H1 (cell line): ENCODE measurements at regions not wholly inside any gene's neighbourhood (a gene's known extent, or its start where the extent isn't known, plus 50 kb on each side); places are given as distances from the start of the nearest gene placed in this dataset.

Source experiments
- EGR1 ChIP-seq: IDR thresholded peaks from 2 replicates; pipeline ENCODE4 v1.6.1; 2011; ENCODE audit warnings: low read depth, low read length, borderline replicate concordance
- EP300 ChIP-seq, 2 experiments: IDR thresholded peaks; 1 replicate in 1 of 2; 2 replicates in 1 of 2; pipeline ENCODE4 v1.6.1; 2011 to 2012; ENCODE audit warnings: low read depth in 2 of 2, low read length in 2 of 2, mild to moderate bottlenecking in 2 of 2, borderline replicate concordance in 1 of 2, inconsistent platforms in 1 of 2, moderate library complexity in 1 of 2
- POLR2AphosphoS5 ChIP-seq: IDR thresholded peaks from 2 replicates; pipeline ENCODE4 v1.6.1; 2011; ENCODE audit warnings: low read depth, low read length
- RFX5 ChIP-seq: IDR thresholded peaks from 2 replicates; pipeline ENCODE4 v1.6.1; 2011; ENCODE audit warnings: low read depth, low read length, improper control_type of control experiment, borderline replicate concordance
- SUZ12 ChIP-seq: fragments of 200-600 bp; sonication (generic); IDR thresholded peaks from 2 replicates; pipeline ENCODE4 v1.6.1; 2012; ENCODE audit warnings: mild to moderate bottlenecking, inconsistent platforms, low read length, moderate library complexity, mixed read lengths
- TAF1 ChIP-seq: IDR thresholded peaks from 2 replicates; pipeline ENCODE4 v1.6.1; 2011; ENCODE audit warnings: mild to moderate bottlenecking, low read depth, low read length
- TF ChIP-seq, protein P1 (sequence below): fragments of 300-600 bp; sonication (generic); IDR thresholded peaks from 2 replicates; pipeline ENCODE4 v1.7.1; 2012; ENCODE audit warnings: low read length, moderate library complexity, mild to moderate bottlenecking, inconsistent platforms; ENCODE audit not compliant: insufficient replicate concordance
- TF ChIP-seq, protein P2 (sequence below): IDR thresholded peaks from 2 replicates; pipeline ENCODE4 v1.6.1; 2011; ENCODE audit warnings: low read length, improper control_type of control experiment
- TF ChIP-seq, protein P3 (sequence below): IDR thresholded peaks from 2 replicates; pipeline ENCODE4 v1.6.1; 2012; ENCODE audit warnings: low read length, inconsistent platforms

DNA sequence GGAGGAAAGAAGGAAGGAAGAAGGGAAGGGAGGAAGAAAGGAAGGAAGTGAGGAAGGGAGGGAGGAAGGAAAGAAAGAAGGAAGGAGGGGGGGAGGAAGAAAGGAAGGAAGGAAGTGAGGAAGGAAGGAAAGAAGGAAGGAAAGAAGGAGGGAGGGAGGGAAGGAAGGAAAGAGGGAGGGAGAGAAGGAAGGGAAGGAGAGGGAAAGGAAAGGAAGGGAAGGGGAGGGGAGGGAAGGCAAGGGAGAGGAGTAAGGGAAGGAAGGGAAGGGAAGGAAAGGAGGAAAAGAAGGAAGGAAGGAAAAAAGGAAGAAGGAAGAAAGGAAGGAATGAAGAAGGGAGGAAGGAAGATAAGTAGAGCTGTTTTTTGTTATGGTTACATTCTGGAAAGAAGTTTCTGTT lies 141.2 kb downstream of the LRRC3B start (continued):
- TF ChIP-seq, protein P1, sequence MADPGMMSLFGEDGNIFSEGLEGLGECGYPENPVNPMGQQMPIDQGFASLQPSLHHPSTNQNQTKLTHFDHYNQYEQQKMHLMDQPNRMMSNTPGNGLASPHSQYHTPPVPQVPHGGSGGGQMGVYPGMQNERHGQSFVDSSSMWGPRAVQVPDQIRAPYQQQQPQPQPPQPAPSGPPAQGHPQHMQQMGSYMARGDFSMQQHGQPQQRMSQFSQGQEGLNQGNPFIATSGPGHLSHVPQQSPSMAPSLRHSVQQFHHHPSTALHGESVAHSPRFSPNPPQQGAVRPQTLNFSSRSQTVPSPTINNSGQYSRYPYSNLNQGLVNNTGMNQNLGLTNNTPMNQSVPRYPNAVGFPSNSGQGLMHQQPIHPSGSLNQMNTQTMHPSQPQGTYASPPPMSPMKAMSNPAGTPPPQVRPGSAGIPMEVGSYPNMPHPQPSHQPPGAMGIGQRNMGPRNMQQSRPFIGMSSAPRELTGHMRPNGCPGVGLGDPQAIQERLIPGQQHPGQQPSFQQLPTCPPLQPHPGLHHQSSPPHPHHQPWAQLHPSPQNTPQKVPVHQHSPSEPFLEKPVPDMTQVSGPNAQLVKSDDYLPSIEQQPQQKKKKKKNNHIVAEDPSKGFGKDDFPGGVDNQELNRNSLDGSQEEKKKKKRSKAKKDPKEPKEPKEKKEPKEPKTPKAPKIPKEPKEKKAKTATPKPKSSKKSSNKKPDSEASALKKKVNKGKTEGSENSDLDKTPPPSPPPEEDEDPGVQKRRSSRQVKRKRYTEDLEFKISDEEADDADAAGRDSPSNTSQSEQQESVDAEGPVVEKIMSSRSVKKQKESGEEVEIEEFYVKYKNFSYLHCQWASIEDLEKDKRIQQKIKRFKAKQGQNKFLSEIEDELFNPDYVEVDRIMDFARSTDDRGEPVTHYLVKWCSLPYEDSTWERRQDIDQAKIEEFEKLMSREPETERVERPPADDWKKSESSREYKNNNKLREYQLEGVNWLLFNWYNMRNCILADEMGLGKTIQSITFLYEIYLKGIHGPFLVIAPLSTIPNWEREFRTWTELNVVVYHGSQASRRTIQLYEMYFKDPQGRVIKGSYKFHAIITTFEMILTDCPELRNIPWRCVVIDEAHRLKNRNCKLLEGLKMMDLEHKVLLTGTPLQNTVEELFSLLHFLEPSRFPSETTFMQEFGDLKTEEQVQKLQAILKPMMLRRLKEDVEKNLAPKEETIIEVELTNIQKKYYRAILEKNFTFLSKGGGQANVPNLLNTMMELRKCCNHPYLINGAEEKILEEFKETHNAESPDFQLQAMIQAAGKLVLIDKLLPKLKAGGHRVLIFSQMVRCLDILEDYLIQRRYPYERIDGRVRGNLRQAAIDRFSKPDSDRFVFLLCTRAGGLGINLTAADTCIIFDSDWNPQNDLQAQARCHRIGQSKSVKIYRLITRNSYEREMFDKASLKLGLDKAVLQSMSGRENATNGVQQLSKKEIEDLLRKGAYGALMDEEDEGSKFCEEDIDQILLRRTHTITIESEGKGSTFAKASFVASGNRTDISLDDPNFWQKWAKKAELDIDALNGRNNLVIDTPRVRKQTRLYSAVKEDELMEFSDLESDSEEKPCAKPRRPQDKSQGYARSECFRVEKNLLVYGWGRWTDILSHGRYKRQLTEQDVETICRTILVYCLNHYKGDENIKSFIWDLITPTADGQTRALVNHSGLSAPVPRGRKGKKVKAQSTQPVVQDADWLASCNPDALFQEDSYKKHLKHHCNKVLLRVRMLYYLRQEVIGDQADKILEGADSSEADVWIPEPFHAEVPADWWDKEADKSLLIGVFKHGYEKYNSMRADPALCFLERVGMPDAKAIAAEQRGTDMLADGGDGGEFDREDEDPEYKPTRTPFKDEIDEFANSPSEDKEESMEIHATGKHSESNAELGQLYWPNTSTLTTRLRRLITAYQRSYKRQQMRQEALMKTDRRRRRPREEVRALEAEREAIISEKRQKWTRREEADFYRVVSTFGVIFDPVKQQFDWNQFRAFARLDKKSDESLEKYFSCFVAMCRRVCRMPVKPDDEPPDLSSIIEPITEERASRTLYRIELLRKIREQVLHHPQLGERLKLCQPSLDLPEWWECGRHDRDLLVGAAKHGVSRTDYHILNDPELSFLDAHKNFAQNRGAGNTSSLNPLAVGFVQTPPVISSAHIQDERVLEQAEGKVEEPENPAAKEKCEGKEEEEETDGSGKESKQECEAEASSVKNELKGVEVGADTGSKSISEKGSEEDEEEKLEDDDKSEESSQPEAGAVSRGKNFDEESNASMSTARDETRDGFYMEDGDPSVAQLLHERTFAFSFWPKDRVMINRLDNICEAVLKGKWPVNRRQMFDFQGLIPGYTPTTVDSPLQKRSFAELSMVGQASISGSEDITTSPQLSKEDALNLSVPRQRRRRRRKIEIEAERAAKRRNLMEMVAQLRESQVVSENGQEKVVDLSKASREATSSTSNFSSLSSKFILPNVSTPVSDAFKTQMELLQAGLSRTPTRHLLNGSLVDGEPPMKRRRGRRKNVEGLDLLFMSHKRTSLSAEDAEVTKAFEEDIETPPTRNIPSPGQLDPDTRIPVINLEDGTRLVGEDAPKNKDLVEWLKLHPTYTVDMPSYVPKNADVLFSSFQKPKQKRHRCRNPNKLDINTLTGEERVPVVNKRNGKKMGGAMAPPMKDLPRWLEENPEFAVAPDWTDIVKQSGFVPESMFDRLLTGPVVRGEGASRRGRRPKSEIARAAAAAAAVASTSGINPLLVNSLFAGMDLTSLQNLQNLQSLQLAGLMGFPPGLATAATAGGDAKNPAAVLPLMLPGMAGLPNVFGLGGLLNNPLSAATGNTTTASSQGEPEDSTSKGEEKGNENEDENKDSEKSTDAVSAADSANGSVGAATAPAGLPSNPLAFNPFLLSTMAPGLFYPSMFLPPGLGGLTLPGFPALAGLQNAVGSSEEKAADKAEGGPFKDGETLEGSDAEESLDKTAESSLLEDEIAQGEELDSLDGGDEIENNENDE: no peak
- TF ChIP-seq RFX5 (no peak), POLR2AphosphoS5 (no peak), SUZ12 (no peak), EP300 (IDR thresholded peaks at IDR 0.05; ENCODE audit: borderline replicate concordance in 1 of 2, low read depth in 2 of 2, low read length in 2 of 2) (no peak), EGR1 (no peak), TAF1 (no peak)
- TF ChIP-seq, protein P2, sequence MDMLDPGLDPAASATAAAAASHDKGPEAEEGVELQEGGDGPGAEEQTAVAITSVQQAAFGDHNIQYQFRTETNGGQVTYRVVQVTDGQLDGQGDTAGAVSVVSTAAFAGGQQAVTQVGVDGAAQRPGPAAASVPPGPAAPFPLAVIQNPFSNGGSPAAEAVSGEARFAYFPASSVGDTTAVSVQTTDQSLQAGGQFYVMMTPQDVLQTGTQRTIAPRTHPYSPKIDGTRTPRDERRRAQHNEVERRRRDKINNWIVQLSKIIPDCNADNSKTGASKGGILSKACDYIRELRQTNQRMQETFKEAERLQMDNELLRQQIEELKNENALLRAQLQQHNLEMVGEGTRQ: no peak
- TF ChIP-seq, protein P3, sequence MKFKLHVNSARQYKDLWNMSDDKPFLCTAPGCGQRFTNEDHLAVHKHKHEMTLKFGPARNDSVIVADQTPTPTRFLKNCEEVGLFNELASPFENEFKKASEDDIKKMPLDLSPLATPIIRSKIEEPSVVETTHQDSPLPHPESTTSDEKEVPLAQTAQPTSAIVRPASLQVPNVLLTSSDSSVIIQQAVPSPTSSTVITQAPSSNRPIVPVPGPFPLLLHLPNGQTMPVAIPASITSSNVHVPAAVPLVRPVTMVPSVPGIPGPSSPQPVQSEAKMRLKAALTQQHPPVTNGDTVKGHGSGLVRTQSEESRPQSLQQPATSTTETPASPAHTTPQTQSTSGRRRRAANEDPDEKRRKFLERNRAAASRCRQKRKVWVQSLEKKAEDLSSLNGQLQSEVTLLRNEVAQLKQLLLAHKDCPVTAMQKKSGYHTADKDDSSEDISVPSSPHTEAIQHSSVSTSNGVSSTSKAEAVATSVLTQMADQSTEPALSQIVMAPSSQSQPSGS: no peak
